ENCODE measurements at regions not wholly inside any gene's neighbourhood (a gene's known extent, or its start where the extent isn't known, plus 50 kb on each side); places are given as distances from the start of the nearest gene placed in this dataset.

- Histone ChIP-seq H3K27ac (peak overlapping the region in 1 of 2 donors; percentile 54), H3K27me3 (no peaks in the 10 kb centered on the region), H3K4me3 (no peak overlapping the region), H3K36me3 (no peaks in the 10 kb centered on the region), H3K4me1 (no peaks in the 10 kb centered on the region), H3K9me3 (no peaks in the 10 kb centered on the region)
- TF ChIP-seq CTCF (IDR thresholded peaks at IDR 0.05) = no peak
- DNase-seq (ENCODE audit: low spot score) = no peak
These were observed 231.6 kb upstream of the UBASH3B start for GRCh38 chr11:122423886-122424285.

GRCh38 chr11:122423273-122423672, 232.2 kb upstream of the UBASH3B start:
- no peaks in the 10 kb centered on the region for H3K4me1 ChIP-seq
- H3K9me3 ChIP-seq = no peaks in the 10 kb centered on the region
- H3K27ac ChIP-seq = no peak overlapping the region
- no peak for TF ChIP-seq CTCF (IDR thresholded peaks at IDR 0.05)
- no peak for DNase-seq (ENCODE audit: low spot score)
- no peaks in the 10 kb centered on the region for H3K27me3 ChIP-seq
- H3K4me3 ChIP-seq = no peak overlapping the region
- H3K36me3 ChIP-seq = no peaks in the 10 kb centered on the region

- H3K4me1 ChIP-seq = no peaks in the 10 kb centered on the region
- no peaks in the 10 kb centered on the region for H3K9me3 ChIP-seq
- no peak for TF ChIP-seq CTCF (IDR thresholded peaks at IDR 0.05)
- no peak overlapping the region for H3K4me3 ChIP-seq
- DNase-seq (ENCODE audit: low spot score) = no peak
- H3K27ac ChIP-seq = no peak overlapping the region
- H3K36me3 ChIP-seq = no peaks in the 10 kb centered on the region
- no peaks in the 10 kb centered on the region for H3K27me3 ChIP-seq
These were observed 232.8 kb upstream of the UBASH3B start for GRCh38 chr11:122422682-122423081.

GRCh38 chr11:122421702-122422101, 233.8 kb upstream of the UBASH3B start:
- Histone ChIP-seq H3K4me3 (no peak overlapping the region), H3K36me3 (no peaks in the 10 kb centered on the region), H3K9me3 (no peaks in the 10 kb centered on the region), H3K27ac (no peak overlapping the region), H3K4me1 (no peaks in the 10 kb centered on the region), H3K27me3 (no peaks in the 10 kb centered on the region)
- no peak for DNase-seq (ENCODE audit: low spot score)
- TF ChIP-seq CTCF (IDR thresholded peaks at IDR 0.05) = no peak

GRCh38 chr11:122418032-122418431, 237.5 kb upstream of the UBASH3B start:
- H3K27me3 ChIP-seq = no peaks in the 10 kb centered on the region
- no peak for DNase-seq (ENCODE audit: low spot score)
- H3K4me1 ChIP-seq = no peaks in the 10 kb centered on the region
- no peak for TF ChIP-seq CTCF (IDR thresholded peaks at IDR 0.05)
- H3K27ac ChIP-seq = no peak overlapping the region
- no peaks in the 10 kb centered on the region for H3K36me3 ChIP-seq
- peaks cover 0 to 19% of the 10 kb centered on the region in 2 donors for H3K9me3 ChIP-seq
- no peak overlapping the region for H3K4me3 ChIP-seq

- no peak for TF ChIP-seq CTCF (IDR thresholded peaks at IDR 0.05)
- Histone ChIP-seq H3K27ac (no peak overlapping the region), H3K27me3 (no peaks in the 10 kb centered on the region), H3K4me3 (no peak overlapping the region), H3K4me1 (no peaks in the 10 kb centered on the region), H3K36me3 (no peaks in the 10 kb centered on the region), H3K9me3 (peaks cover 0 to 19% of the 10 kb centered on the region in 2 donors)
- no peak for DNase-seq (ENCODE audit: low spot score)
These were observed 241.0 kb upstream of the UBASH3B start for GRCh38 chr11:122414406-122415018.
